H1 (cell line): ENCODE measurements at regions not wholly inside any gene's neighbourhood (a gene's known extent, or its start where the extent isn't known, plus 50 kb on each side); places are given as distances from the start of the nearest gene placed in this dataset.

ENCODE experiments used
- RNF2 ChIP-seq: fragments of 200-900, 300-1000 bp; sonication (generic); IDR thresholded peaks from 2 replicates; pipeline ENCODE4 v1.7.1; 2016; ENCODE audit warnings: borderline replicate concordance, low read depth, mild to moderate bottlenecking, antibody characterized with exemption, low read length; ENCODE audit not compliant: poor library complexity, severe bottlenecking; ENCODE audit errors: missing control alignments
- TF ChIP-seq, protein P1 (sequence below): fragments of 300-600 bp; sonication (generic); IDR thresholded peaks from 2 replicates; pipeline ENCODE4 v1.7.1; 2012; ENCODE audit warnings: low read length, moderate library complexity, mild to moderate bottlenecking, inconsistent platforms; ENCODE audit not compliant: insufficient replicate concordance

GRCh38 chr11:123328281-123328867 lies 101.7 kb upstream of the GRAMD1B start (continued):
- TF ChIP-seq, protein P1, sequence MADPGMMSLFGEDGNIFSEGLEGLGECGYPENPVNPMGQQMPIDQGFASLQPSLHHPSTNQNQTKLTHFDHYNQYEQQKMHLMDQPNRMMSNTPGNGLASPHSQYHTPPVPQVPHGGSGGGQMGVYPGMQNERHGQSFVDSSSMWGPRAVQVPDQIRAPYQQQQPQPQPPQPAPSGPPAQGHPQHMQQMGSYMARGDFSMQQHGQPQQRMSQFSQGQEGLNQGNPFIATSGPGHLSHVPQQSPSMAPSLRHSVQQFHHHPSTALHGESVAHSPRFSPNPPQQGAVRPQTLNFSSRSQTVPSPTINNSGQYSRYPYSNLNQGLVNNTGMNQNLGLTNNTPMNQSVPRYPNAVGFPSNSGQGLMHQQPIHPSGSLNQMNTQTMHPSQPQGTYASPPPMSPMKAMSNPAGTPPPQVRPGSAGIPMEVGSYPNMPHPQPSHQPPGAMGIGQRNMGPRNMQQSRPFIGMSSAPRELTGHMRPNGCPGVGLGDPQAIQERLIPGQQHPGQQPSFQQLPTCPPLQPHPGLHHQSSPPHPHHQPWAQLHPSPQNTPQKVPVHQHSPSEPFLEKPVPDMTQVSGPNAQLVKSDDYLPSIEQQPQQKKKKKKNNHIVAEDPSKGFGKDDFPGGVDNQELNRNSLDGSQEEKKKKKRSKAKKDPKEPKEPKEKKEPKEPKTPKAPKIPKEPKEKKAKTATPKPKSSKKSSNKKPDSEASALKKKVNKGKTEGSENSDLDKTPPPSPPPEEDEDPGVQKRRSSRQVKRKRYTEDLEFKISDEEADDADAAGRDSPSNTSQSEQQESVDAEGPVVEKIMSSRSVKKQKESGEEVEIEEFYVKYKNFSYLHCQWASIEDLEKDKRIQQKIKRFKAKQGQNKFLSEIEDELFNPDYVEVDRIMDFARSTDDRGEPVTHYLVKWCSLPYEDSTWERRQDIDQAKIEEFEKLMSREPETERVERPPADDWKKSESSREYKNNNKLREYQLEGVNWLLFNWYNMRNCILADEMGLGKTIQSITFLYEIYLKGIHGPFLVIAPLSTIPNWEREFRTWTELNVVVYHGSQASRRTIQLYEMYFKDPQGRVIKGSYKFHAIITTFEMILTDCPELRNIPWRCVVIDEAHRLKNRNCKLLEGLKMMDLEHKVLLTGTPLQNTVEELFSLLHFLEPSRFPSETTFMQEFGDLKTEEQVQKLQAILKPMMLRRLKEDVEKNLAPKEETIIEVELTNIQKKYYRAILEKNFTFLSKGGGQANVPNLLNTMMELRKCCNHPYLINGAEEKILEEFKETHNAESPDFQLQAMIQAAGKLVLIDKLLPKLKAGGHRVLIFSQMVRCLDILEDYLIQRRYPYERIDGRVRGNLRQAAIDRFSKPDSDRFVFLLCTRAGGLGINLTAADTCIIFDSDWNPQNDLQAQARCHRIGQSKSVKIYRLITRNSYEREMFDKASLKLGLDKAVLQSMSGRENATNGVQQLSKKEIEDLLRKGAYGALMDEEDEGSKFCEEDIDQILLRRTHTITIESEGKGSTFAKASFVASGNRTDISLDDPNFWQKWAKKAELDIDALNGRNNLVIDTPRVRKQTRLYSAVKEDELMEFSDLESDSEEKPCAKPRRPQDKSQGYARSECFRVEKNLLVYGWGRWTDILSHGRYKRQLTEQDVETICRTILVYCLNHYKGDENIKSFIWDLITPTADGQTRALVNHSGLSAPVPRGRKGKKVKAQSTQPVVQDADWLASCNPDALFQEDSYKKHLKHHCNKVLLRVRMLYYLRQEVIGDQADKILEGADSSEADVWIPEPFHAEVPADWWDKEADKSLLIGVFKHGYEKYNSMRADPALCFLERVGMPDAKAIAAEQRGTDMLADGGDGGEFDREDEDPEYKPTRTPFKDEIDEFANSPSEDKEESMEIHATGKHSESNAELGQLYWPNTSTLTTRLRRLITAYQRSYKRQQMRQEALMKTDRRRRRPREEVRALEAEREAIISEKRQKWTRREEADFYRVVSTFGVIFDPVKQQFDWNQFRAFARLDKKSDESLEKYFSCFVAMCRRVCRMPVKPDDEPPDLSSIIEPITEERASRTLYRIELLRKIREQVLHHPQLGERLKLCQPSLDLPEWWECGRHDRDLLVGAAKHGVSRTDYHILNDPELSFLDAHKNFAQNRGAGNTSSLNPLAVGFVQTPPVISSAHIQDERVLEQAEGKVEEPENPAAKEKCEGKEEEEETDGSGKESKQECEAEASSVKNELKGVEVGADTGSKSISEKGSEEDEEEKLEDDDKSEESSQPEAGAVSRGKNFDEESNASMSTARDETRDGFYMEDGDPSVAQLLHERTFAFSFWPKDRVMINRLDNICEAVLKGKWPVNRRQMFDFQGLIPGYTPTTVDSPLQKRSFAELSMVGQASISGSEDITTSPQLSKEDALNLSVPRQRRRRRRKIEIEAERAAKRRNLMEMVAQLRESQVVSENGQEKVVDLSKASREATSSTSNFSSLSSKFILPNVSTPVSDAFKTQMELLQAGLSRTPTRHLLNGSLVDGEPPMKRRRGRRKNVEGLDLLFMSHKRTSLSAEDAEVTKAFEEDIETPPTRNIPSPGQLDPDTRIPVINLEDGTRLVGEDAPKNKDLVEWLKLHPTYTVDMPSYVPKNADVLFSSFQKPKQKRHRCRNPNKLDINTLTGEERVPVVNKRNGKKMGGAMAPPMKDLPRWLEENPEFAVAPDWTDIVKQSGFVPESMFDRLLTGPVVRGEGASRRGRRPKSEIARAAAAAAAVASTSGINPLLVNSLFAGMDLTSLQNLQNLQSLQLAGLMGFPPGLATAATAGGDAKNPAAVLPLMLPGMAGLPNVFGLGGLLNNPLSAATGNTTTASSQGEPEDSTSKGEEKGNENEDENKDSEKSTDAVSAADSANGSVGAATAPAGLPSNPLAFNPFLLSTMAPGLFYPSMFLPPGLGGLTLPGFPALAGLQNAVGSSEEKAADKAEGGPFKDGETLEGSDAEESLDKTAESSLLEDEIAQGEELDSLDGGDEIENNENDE: no peak
- no peak for TF ChIP-seq RNF2
- TF ChIP-seq, all 59 proteins: peak for 0
